GM18909 (cell line): ENCODE measurements at regions not wholly inside any gene's neighbourhood (a gene's known extent, or its start where the extent isn't known, plus 50 kb on each side); places are given as distances from the start of the nearest gene placed in this dataset.
A peak's percentile ranks its signal among the peaks of the same experiment; 100 is the strongest.

ENCODE experiments used
- ATAC-seq: cut with Tn5 transposase; IDR thresholded peaks from one replicate; pipeline ENCODE4 v1.9.1; 2021; ENCODE audit warnings: mild to moderate bottlenecking; ENCODE audit not compliant: unreplicated experiment, poor library complexity

DNA sequence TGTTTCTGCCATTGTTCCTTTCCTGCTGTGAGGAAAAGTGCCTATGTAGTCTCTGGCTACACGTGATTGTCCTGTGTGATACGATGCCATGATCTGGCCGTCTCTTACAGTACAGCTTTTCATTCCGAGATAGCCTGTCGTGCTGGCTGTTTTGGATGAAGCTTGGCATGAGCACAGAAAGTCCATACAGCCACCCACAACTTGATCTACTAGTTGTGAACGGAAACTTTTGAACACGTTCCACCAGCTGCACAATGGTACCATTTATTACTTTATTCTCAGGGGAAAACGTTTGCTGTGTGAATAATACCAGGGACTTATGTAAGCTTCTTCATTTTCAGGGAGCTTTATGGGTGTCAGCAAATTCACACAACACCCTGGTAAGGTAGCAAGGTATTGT is 217.6 kb upstream of the ANKRD55 start:
- no peak for ATAC-seq

GRCh38 chr5:56449071-56449640 is 216.0 kb upstream of the ANKRD55 start:
- ATAC-seq, result no peak

DNA sequence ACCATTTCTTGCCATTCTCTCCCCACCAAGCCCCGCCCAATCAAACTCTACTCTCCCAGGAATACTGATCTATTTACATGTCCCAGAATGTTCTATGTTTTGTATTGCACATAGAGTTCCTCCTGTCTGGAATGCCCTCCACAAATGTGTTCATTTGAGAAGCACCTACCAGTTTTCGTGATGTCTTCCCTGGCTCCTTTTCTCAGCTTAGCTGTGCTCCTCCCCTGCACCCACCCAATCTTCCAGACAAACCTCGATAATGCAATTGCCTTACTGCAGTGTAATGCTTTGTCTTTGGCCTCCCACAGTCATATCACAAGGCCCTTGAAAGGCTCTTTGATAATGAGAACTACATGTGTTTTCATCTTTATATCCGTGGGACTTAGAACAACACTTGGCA is 214.5 kb upstream of the ANKRD55 start:
- no peak for ATAC-seq

GRCh38 chr5:56447232-56447631 is 214.1 kb upstream of the ANKRD55 start:
- ATAC-seq, result no peak

DNA sequence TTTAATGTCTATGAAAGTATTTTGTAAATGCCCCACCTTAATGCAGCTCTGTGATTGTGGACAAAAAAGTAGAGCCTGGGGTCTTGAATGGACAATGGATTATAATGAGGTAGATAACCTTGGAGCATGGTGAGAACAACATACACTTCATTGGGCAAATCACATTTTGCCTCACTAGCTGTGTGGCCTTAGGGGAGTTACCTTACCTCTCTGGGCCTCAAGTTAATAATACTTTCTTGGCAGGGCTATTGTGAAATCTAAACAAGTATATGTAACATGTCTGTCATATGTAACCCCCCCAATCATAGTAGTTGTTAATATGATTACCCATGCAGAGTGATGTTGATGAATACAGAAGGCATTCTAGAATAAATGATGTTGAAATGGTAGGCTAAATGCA is 213.6 kb upstream of the ANKRD55 start:
- no peak for ATAC-seq

GRCh38 chr5:56443826-56444225 is 210.7 kb upstream of the ANKRD55 start:
- ATAC-seq, result no peak

DNA sequence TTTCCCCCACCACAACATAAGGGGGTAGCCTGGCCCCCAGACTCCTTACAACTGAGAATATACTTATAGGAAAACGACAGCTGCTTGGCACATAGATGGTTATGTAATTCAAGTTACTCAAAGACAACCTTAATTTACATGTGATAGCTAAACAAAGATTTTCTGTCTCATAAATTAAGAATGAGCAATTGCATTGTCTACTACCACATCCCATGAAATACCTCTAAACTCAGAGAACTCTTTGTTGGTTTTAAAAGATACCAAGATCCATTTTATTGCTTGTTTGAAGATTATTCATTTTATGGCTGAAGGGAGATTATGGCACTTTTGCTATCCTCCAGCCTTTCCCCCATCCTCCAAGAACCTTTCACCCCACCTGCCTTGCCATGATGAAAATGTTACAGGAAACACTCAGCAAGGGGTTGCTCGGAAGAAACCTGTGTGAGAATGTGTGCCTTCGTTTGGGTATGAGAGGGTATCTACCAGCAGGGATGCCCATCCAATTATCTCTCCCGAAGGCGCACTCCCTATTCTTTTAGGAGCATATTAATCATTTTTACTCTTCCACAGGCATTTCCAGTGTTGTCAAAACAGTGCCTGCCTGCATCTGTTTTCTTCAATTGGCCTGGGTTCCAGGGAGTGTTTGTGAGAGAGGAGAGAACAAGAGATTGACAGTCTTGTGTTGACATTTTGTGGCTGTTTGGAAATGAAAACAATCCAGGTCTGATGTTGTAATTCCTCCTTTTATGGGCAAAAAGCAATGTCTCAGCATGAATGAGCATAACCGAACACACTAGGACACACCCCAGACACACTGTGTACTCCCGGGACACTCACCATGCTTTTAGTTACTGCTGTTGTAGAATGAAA is 208.0 kb upstream of the ANKRD55 start:
- no peak for ATAC-seq

GRCh38 chr5:56434986-56435385 is 201.9 kb upstream of the ANKRD55 start:
- no peak for ATAC-seq

DNA sequence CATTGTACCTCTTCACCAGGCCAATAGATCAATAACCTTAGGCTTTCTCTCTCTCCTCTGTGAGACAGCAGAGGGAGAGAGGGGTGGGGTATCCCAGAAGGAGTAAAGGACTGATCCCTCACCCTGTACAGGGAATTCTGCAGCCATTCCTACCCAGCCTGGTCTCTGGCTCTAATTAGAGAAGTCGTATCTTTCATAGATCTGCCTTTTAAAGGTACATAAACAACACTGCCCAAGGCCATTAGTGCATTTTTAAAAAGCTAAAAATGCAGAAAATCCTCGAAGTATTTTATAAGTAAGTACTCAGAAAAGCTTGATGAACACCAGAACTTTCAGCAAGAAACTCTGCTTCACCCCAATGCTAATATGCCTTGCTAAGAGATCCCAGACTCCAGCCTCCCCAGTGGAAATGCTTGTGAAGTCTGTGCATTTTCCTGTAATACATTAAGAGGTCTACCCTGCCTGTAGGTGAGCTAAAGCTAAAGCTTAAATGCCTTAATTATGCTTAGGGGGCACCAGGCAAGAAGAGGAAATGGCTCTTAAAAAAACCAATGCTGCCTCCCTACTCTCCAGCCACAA is 200.0 kb upstream of the ANKRD55 start:
- no peak for ATAC-seq

DNA sequence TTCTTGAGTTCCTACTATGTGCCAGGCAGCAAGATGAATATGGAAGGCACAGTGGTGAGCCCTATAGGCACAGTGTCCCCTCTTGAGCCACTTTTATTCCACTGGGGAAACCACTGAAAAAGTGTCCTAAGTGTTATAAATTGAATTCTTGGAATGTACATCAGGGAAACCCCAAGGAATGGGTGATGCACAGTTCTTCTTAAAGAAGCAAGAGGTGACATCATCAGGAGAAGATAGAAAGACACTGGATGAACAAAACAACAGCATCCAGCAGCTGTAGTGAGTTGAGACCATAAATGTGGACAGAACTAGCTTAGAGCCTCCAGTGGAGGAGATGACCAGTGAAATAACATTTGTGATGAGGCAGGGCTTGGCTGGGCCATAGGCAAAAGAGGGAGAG is 199.2 kb upstream of the ANKRD55 start:
- ATAC-seq, result no peak

GRCh38 chr5:56430422-56430821 is 197.3 kb upstream of the ANKRD55 start:
- ATAC-seq, result no peak

DNA sequence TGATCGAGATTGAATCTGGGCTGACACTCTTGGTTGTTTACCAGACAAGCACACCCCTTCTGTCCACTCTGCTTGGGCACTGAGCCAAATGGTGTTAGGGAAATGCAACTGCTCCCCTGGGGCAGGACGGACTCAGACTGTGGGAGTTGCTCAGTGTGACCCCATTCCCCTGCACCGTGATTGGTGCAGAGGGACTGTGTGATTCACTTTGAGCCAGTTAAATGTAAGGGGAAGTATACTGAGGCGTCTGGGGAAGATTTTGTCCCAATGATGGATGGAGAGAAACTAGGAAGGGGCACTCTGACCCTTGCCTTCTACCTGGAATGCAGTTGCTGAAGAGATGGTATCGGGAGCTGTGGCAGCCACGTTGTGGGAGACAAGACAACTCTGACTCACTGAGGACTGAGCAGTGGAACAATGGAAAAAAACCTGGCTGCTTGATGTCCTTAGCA is 196.0 kb upstream of the ANKRD55 start:
- no peak for ATAC-seq

DNA sequence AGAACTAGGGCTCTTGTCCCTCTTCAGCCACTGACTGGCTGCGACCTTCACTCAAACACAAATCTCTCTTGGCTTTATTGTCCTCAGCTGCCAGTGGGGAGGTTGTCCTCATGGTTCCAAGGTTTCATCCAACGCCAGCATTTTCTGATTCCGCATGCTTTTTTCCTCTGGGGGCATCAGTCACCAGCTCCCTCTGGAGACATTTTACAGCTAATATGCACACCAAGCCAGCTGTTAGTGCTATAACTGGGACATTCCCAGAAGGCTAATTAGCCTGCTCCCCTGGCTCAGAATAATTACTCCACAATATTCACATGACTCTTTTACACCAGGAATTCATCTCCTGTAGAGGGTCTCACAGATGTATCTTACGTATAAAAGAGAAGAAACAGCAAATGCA is 193.6 kb upstream of the ANKRD55 start:
- ATAC-seq, result no peak

- ATAC-seq, result no peak
Observed at GRCh38 chr5:56422076-56422762, 189.1 kb upstream of the ANKRD55 start.

GRCh38 chr5:56421246-56422075 is 188.3 kb upstream of the ANKRD55 start:
- no peak for ATAC-seq

DNA sequence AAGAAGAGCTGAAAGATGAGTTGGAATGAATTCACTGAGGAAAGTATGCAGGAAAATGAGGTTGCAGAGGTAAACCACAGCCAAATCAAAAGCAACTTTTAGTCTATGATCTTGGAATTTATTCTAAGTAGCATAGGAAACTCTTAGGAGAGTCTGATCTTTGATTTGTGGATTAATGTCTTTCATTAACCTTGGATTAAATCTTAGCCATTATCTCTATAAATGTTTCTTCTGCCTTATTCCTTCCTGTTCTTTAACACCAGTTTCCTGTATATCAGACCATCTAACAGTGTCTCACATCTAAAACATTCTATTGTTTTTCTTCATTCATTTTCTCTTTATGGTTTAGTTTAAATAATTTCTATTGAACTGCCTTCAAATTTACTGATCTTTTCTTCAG is 187.2 kb upstream of the ANKRD55 start:
- no peak for ATAC-seq

DNA sequence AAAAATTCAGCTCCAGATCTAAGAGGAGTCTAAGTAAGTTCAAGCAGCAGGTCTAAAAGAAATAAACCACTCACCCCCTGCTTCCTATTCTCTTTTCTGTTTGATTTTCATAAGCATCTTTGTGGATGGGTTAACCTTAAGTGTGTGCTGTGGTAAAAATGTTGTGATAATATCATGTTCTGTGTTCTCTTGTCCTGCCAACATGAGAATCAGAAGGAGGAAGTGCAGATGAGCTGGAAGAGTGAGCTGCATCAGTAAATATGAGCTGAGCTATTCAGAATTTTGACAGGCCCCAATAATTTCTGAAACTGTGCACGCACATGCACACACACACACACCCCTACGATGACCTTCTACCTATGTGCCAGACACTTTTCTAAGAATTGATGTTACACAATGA is 186.5 kb upstream of the ANKRD55 start:
- no peak for ATAC-seq

DNA sequence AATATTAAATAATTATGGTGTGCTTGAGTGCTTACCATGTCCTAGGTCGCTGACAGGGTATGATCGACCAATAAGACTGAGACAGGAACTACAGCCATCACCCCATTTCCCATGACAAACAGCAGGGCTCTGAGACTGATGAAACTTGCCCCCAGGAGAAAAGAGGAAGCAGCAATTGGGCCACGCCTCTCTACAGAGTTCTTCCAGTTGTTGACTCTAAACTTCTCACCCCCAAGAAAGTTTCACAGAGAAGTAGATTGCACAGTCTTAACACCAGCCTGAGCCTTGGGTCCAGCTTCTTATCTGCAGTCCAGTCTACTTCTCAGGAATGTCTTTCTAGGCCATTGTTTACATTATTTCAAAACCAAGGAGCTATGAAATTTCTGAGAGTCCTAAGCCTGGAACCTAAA is 182.2 kb upstream of the ANKRD55 start:
- ATAC-seq, result peak; percentile 84

GRCh38 chr5:56414066-56414465 is 180.9 kb upstream of the ANKRD55 start:
- ATAC-seq, result no peak

DNA sequence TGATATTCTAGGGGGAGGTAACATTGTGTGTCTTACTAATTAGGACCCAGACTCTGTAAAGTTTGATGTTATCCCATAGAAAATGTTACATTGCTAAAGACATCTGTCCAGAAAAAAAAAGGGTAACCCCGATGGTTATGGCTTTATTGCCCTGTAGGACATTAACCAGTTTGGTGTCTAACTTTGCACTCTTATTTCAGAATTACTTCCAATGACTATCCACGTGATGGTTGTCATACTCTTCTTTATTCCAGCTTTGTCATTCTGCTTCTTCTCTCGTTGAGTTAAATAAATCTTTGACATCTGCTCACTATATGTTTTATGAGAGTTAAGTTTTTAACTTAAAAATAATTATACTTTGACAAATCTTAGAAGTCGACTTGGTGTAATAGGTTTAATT is 180.4 kb upstream of the ANKRD55 start:
- ATAC-seq, result no peak
